GM20000 (cell line): ENCODE measurements at regions not wholly inside any gene's neighbourhood (a gene's known extent, or its start where the extent isn't known, plus 50 kb on each side); places are given as distances from the start of the nearest gene placed in this dataset.

Source experiments
- DNase-seq: peaks from one replicate; pipeline ENCODE4 v3.0.0; 2012; ENCODE audit warnings: low spot score
- TF ChIP-seq, protein P1 (sequence below): IDR thresholded peaks from 2 replicates; pipeline ENCODE4 v1.5.1; 2012; ENCODE audit warnings: mild to moderate bottlenecking, control low read depth; ENCODE audit errors: extremely low read depth, missing control alignments

DNA sequence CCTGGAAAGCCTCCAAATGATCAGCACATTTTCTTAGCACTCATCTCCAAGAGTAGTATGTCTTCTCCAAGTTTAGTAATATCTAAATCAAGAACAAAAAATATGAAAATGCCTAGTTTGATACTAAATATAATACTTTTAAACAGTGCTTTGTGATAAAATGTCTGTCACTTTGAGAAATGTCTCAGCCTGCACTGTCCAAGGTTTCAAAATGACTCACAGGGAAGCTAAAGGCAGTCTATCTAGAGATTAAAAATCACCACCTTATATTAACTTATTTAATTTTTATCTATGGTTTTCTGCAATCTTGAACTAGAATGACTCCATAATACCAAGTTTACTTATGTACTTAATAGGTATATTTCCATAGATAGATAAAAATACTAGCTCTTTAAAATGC, 633.0 kb upstream of the C9orf72 start:
- TF ChIP-seq, protein P1, sequence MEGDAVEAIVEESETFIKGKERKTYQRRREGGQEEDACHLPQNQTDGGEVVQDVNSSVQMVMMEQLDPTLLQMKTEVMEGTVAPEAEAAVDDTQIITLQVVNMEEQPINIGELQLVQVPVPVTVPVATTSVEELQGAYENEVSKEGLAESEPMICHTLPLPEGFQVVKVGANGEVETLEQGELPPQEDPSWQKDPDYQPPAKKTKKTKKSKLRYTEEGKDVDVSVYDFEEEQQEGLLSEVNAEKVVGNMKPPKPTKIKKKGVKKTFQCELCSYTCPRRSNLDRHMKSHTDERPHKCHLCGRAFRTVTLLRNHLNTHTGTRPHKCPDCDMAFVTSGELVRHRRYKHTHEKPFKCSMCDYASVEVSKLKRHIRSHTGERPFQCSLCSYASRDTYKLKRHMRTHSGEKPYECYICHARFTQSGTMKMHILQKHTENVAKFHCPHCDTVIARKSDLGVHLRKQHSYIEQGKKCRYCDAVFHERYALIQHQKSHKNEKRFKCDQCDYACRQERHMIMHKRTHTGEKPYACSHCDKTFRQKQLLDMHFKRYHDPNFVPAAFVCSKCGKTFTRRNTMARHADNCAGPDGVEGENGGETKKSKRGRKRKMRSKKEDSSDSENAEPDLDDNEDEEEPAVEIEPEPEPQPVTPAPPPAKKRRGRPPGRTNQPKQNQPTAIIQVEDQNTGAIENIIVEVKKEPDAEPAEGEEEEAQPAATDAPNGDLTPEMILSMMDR, result no peak
- no peak for DNase-seq

DNA sequence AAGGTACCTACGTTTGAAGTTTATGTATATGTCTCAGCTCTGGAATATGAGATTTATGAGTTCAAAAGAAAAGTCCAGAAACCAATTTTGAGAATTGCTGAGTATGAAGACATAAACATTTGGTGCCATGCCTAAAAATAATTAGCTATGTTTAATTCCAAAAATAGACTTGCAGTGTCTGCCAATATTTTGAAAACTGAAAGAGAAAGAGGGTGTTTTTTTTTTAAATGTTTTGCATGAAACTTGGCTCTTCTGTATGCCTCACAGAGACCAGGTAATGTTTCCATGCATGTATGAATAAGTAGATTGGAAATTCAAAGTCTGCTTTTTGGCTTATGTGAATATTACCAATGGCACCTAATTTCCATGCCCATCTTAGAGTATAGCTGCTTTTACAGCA, 634.4 kb upstream of the C9orf72 start:
- no peak for DNase-seq

DNA sequence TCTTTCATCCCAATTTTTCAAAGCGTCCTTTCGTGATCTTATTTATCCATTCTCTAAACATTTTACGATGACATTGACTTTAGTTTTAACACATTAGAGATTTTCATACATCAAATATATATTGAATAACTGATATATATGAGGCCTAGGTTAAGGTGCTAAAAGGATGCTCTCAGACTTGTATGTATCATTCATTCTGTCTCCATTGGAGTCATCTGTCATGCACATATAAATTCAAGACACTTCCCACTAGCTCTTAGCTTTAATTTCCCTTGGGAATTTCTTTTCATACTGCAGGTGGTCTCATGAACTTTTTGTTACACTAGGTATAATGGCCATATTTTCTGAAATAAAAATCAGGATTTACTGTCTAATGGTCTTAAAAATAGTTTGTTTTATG, 635.8 kb upstream of the C9orf72 start:
- no peak for DNase-seq
- TF ChIP-seq, protein P1, result no peak

More for the DNA sequence above, 634.4 kb upstream of the C9orf72 start:
- TF ChIP-seq, protein P1, result no peak

DNA sequence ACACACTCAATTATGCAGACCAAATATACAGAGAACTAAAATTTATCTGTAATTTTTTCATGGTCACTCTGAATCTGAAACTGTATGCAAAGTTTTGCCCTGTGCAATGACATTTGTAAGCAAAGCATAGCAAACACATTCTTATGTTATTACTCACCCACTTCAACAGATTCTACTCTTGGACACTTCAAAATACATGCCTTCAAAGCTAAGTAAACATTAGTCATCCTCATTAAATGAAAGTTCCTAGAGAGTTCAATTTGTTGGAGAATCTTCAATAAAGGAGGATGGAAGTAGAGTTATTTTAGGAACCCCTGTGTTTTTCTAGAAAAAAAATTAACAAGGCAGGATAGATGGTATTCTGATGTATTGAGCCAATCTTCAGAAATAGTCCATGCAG, 639.7 kb upstream of the C9orf72 start:
- TF ChIP-seq, protein P1, result no peak
- no peak for DNase-seq

DNA sequence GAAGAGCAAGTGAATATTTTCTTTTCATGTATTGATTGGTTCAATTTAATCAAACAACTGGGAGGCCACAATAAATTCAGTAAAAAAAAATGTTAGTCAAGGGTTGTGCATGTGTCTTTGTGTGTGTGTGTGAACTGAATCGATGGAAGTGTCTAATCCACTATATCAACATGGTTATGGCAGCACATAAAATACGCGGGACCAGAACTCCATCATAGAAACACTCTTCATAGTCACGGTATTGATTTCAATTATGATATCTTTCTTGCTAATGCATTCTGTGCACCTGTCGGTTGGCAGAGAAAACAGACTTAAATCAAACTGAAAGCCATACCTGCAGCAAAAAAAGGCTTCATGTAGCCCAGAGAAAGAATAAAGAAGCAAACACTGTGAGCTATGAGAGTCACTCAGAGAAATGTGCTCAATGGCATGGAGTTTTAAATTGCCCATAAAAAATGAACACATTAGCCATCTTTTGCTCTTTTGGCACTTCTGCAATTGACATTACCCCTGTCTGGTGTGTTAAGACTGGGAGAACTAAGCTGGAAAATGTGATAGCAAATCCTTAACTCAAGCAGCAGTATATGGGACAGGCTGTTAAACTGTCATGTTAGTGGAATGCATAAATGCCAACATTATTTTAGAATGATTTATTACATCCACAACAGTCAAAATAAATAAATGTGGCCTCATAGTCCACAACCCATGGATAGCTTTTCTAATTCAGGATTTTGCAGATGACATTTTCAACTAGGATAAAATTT, 642.4 kb upstream of the C9orf72 start:
- no peak for DNase-seq
- TF ChIP-seq, protein P1, result no peak

DNA sequence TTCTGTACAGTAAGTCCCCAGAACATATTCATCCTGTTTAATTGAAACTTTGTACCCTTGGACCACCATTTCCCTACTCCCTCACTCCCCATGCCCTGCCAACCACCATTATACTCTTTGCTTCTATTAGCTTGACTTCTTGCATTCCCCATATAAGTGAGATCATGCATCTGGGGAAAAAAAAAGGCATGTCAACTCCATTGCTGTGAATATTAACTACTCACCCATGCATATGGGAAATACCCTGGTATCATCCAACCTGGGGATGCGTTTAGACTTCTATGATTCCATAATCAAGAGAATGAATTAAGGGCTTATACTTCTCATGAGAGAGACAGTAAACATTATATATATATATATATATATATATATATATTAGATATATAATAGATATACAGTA, 659.4 kb upstream of the C9orf72 start:
- TF ChIP-seq, protein P1, result no peak
- DNase-seq, result no peak

DNA sequence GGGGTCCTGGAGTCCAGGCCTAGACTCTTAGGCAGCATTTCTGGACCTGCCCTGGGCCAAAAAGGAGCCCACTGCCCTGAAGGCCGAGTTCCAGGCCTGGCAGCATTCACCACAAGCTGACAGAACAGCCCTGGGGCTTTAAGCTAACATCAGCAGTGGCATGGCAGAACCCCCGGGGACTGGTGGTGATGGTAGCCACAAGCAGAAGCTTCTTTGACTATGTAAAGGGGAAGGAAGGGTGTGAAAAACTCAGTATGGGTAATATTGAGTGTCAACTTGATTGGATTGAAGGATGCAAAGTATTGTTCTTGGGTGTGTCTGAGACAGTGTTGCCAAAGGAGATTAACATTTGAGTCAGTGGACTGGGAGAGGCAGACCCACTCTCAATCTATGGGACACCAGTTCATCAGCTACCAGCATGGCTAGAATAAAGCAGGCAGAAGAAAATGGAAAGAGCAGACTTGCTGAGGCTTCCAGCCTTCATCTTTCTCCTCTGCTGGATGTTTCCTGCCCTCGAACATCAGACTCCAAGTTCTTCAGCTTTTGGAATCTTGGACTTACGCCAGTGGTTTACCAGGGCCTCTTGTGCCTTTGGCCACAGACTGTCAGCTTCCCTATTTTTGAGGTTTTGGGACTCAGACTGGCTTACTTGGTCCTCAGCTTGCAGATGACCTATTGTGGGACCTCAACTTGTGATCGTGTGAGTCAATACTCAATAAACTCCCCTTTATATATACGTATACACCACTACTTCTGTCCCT, 661.0 kb upstream of the C9orf72 start:
- DNase-seq, result no peak
- TF ChIP-seq, protein P1, result no peak
